HG02938 (cell line): ENCODE measurements at regions not wholly inside any gene's neighbourhood (a gene's known extent, or its start where the extent isn't known, plus 50 kb on each side); places are given as distances from the start of the nearest gene placed in this dataset.

Experiments used
- ATAC-seq: cut with Tn5 transposase; IDR thresholded peaks from one replicate; pipeline ENCODE4 v1.9.1; 2021; ENCODE audit warnings: mild to moderate bottlenecking, moderate library complexity; ENCODE audit not compliant: unreplicated experiment

- no peak for ATAC-seq
These were observed 145.1 kb downstream of the SIPA1L2 start for GRCh38 chr1:232484856-232485255.

GRCh38 chr1:232483826-232484225, 146.1 kb downstream of the SIPA1L2 start:
- no peak for ATAC-seq

DNA sequence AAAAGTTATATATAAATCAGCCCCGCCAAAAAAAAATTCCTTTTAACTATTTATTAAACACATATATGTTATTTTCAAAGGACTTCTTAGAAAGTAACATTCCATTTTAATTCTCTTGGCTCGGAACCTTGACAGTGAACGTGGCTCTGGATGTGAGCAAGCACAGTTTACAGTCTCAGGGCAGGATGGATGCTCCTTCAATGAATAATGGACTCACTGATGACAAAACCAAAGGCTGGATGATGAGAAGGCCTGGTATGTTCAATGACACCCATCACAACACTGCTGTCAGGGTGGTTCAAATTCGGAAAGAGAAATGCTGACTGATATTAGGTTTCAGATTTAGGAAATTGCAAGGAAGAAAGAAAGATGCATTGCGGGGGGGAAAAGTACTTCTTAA, 148.8 kb downstream of the SIPA1L2 start:
- ATAC-seq = no peak

GRCh38 chr1:232477728-232478127, 152.2 kb downstream of the SIPA1L2 start:
- no peak for ATAC-seq

DNA sequence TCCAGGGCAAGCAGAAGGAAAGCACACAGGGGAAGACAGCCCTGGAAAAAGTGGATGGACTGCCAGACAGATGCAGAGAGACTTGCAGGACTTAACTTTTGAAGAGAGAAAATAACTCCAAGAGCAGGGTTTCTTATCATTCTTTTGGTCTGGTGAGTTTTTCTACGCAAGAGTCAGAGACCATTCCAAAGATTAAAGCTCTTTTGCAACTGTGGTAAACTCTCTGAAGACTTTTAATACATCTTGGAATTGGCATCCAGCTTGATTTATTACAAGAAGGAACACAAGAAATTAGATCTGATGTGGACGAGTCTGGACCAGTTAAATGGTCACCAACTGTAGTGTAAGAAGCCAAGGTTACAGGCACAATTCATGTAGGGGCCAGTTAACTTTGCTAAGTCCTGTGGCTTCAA, 153.4 kb downstream of the SIPA1L2 start:
- no peak for ATAC-seq

- no peak for ATAC-seq
These were observed 155.1 kb downstream of the SIPA1L2 start for GRCh38 chr1:232474826-232475225.

DNA sequence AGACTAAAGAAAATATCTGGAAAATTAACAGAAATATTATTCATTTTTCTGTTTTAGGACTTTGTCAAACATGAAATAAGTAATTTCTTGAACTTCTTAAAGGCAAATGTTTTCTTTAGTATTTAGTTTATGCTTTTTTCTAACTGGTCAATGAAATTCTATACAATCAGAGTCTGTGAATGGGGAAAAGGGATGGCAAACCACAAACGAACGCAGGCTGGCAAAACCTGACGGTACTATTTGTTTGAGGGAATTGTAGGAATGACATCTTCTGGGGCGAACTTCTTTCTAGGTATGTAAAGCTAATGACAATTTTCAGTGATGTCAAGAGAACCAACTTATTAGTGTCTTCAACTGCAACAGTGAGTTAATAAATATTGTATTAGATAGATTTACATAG, 156.0 kb downstream of the SIPA1L2 start:
- no peak for ATAC-seq

- no peak for ATAC-seq
These were observed 156.6 kb downstream of the SIPA1L2 start for GRCh38 chr1:232473324-232473723.

DNA sequence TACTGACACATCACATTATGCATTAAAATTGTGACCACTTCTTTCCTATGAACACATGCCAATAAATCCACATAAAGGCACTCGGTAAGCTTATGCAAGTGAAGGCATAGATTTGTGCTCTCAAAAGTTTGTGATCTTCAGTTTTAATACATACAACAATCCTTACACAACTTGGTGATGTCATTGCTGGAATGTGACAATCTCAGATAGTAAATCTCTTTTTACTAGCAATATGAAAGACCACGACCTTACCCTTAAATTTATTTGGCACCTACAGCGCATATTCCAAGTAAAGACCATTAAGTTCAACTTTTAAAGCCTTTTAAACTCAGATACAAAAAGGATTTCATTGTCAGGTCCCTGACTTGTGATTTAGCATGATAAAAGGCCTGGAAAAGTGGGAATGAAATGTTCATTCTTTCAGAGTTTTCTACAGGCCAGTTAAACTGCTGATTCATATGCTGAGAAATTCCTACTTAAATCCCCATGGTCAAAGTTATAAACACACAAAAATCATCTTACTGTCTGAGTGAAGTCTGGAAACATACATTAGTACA, 157.4 kb downstream of the SIPA1L2 start:
- no peak for ATAC-seq

GRCh38 chr1:232471250-232471649, 158.7 kb downstream of the SIPA1L2 start:
- ATAC-seq = no peak

GRCh38 chr1:232470711-232471110, 159.2 kb downstream of the SIPA1L2 start:
- ATAC-seq = no peak

GRCh38 chr1:232468249-232468648, 161.7 kb downstream of the SIPA1L2 start:
- ATAC-seq = no peak

- no peak for ATAC-seq
These were observed 162.7 kb downstream of the SIPA1L2 start for GRCh38 chr1:232467073-232467760.

DNA sequence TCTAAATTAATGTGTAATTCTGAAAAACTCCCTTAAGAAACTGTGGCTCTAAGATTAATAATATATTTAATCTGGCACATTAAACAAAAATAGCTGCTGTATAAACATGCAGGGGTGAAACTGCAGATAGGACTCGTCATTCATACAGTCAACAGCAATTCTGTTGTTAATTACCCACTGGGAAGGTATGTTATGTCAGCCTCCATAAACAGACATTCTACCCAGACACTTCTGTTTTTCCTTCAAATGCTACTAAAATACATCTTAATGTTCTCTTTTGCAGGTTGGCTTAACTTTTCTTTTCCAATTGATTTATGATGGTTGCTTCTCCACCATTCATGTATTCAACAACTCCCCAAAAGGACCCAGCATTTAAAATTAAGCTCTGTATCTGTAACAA, 165.6 kb downstream of the SIPA1L2 start:
- ATAC-seq = no peak

DNA sequence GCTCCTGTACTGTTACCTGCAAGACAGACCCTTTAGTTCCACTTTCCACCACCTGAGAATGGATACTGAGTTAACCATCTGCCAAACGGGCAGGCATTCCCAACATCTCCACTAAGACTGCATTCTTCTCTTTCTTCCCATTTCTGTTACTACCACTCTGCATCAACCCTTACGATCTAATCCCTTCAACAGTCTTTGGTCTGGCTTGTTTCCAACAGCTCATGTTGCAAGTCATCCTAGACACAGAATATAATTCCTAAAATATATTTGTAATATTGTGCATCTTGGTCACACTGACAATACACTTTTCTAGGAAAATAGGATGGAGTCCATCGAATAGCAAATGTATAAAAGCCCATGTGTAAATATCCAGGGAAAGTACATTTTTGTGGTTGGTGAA, 166.7 kb downstream of the SIPA1L2 start:
- ATAC-seq = no peak

DNA sequence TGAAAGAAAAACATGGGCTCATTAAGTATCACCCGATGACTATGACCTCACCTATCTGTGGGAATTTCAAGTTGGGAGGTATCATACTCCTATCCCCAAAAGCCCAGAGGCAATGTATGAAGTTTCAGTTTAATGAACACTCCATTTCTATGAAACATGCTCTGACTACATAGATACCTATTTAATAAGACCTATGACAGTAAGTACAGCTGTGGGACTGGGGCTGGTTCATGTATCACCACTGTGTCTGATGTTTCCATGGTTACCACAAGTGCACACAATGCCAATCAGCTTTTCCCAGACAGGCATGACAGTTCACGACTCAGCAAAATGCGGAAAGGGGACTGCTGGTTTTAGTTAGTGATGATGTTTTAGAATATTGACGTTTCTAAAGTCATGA, 167.7 kb downstream of the SIPA1L2 start:
- ATAC-seq = no peak

- ATAC-seq = no peak
These were observed 170.1 kb downstream of the SIPA1L2 start for GRCh38 chr1:232459826-232460225.

GRCh38 chr1:232459087-232459486, 170.8 kb downstream of the SIPA1L2 start:
- no peak for ATAC-seq

- ATAC-seq = peak; percentile 99
These were observed 172.3 kb downstream of the SIPA1L2 start for GRCh38 chr1:232457595-232457994.

GRCh38 chr1:232456714-232457113, 173.2 kb downstream of the SIPA1L2 start:
- no peak for ATAC-seq

GRCh38 chr1:232454227-232454886, 175.6 kb downstream of the SIPA1L2 start:
- no peak for ATAC-seq

DNA sequence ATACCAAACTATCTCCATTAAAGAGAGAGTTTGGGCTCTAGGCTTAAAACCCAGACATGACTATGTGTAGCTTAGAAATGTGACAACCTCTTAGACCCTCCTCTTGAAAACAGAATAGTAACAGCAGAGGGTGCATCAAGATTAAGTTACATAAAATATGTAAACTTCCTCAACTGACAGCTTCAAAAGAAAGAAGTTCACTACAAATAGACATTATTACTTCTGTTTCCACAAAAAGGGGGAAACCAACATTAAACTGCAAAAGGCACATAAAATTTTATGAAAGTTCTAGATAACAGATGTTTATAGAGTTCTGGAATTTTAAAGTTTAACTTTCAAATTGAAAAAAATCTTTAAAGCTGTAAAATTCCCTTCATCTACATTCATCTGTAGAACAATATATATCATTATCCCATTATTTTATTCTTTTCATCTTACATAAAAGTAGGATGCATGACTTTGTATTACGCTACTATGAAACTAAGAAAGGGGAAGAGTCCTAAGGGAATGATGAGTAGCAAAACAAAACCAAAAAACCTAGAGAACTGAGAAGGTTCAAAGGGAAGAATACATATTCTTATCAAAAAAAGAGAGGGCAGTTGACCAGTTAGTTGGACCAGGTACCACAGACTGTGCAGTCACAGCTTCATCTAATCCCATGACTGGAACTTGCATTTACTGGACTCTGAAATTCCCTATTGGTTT, 177.0 kb downstream of the SIPA1L2 start:
- ATAC-seq = no peak
